DMS 273 (cell line): ENCODE measurements at regions not wholly inside any gene's neighbourhood (a gene's known extent, or its start where the extent isn't known, plus 50 kb on each side); places are given as distances from the start of the nearest gene placed in this dataset.
"Not testable (repeated sequence)": the region's sequence is repeated elsewhere in the genome, so short reads cannot be mapped to it uniquely, and the experiment has no call there.

Experiments
- DNase-seq: peaks from one replicate; lab custom pipeline; 2025; ENCODE audit not compliant: unreplicated experiment; lab: John Stamatoyannopoulos, UW

DNA sequence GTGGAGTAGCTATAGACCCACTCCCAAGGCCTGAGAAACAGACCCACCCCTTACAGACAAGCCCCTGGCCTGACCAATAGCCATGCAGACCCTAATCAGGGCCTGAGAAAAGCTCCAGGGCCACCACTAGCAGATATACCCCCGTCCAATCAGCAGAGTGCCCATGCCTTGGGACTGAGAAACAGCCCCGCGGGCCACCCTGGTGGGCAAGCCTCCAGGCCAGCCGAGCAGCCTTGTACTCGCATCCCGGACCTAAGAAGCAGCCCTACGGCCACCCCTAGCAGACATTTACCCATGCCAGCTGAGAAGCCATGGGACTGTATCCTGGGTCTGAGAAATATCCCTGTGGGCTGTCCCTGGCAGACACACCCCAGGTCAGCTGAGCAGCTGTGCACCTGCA is 436.5 kb downstream of the SMARCA1 start:
- no peak for DNase-seq

DNA sequence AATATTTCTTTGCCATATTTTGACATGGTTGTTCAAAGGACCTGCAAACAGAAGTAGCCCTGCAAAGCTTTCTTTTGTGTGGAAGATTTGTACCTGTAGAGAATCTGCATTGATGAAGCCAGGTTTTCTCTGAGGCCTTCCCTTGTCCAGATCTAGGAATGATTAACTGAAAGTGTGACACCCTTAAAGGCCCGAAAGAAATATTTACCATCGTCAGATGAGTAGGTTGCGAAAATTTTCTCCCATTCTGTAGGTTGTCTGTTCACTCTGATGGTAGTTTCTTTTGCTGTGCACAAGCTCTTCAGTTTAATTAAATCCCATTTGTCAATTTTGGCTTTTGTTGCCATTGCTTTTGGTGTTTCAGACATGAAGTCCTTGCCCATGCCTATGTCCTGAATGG is 439.0 kb downstream of the SMARCA1 start:
- DNase-seq, result not testable (repeated sequence)

DNA sequence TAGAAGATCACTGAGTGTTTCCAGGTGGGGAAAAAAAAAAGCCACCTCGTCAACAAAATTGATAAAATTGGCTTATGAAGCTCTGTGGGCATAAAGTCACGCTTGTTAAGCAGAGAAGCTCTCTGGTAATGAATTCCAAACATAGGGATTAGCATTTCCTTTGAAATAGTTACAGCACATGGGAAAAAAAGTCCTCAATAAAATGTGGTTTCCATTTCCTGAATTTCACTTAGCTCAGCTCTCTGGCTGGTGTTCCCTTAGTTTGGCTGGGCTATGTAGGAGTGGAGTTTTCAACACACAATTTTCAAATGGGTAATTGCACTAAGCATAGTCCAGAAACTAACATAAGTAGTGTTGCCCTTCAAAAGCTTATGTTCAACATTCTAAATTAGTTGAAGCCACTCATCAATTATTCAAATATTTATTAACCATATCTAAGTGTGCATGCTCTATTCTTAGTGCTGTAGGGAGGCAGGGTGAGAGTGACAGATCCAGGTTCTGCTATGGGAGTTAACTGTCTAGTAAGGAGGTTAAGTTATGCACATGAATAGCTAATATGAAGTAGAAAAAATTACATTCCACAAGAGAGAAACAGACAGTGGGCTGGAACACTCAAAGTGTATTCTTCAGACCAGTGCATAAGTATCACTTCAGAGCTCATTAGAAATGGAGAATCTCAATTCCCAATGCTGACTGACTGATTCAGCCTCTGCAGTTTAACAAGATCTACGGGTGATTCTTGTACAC is 445.7 kb downstream of the SMARCA1 start:
- no peak for DNase-seq

DNA sequence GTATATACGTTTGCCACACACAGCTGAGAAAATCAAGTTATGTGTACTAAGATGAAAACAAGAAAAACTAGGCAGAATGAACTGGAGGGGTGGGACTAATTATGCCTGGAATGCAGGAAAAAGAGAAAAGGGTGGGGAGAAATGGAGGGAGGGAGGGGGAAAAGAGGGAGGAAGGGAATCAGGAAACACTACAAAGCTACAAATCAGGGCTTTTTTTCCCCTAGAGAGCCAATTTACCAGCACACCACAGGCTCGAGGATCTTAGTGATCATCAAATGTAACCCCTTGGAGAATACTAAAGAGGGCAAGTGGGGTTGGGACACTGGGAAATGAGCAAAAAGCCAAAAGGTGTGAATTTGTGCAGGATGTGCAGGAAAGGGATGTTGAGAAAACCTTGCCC is 451.9 kb downstream of the SMARCA1 start:
- no peak for DNase-seq

DNA sequence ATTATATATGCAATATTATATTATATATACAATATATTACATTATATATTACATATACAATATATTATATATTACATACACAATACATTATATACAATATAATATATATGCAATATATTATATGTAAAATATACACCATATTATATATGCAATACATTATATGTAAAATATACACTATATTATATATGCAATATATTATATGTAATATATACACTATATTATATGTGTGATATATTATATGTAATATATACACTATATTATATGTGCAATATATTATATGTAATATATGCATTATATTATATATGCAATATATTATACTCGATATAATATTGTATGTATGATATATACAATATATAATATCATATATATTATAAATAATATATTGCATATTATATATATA is 457.4 kb downstream of the SMARCA1 start:
- no peak for DNase-seq

DNA sequence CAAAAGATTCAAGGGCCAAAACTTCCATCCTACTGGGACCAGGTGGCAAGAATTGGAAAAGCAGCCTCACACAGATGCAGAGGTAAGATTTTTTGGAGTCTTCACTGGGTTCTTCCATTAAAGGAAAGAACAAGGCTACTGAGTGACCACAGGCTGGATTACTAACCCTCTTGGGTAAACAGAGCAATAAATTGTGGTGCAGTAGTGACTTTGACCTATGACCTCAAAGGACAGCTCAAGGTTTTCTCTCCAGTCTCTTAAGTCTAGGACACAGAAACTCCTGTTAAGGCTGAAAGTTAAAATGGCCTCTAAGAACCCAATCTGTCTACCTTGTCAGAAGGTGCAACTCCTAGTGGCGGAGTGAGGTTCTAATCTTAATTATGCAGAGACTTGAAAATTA is 464.9 kb downstream of the SMARCA1 start:
- peak; percentile 20 for DNase-seq

DNA sequence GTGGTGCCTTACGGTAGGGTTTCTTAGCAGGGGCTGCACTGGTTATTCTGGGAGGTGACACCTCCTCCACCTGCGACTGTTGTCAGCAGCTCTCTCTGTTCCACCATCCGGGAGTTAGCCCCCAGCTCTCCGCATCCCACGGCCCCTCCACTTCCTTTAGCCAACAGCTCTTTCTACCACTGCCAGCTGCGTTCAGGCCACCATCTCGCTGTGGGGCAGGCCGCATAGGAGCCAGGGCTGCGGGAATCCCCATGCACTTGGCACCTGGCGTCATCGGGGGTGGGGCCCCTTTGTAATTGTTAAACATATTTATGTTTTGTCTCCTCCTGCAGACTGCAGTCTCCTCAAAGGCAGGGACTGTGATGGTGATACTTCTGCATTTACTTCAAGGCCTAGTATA is 480.2 kb downstream of the SMARCA1 start:
- DNase-seq, result no peak

DNA sequence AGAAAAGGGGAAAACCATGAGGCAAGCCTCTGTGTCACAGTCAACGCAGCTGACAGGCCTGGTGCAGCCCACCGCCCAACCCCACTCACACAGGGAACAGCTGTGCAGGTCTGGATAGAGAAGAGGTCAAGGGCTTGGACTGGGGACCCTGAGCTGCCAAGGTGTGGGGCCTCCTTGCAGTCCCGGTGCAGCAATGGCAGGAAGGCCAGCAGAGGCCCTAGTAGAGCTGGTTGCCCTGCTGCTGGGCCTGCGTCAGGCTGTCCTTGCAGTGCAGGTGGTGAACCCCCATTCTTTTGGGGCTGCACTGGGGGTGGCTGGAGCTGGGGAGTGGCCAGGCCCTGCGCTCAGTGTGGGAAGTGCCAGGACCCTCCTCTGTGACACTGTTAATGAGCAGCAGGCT is 482.0 kb downstream of the SMARCA1 start:
- DNase-seq, result no peak

DNA sequence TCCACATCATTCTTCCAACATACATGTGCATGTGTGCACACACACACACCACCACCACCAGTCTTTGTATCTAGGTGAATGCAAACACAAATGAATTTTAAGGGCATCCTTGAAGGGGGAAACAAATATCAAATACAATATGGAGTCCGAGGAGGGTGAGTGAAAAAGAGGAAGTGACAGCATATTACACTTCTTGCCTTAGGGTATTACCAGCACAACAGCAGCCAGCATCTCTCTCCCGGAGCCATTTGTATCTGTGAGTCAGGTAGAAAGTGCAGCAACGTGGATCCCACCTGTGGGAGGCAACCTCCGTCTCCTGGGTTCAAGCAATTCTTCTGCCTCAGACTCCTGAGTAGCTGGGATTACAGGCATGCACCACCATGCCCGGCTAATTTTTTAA is 483.2 kb downstream of the SMARCA1 start:
- no peak for DNase-seq

DNA sequence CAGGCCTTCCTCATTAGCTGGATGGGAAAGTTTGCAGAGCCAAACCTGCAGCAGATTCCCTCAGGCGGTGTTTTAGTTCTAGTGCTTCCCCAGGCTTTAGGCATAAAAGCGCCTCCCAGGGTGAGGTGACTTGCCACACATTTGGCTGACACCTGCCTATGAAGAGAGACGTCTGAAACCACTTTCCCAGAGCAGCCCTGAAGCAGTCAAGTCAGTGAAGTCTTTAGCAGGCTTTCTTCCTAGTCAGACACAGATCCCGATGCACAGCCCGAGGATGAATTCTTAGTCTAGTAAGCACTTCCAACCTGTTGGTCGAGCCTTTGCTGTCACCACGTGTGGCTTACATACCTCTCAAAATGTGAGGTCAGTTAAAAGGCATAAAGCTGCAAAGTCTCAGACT is 484.1 kb downstream of the SMARCA1 start:
- DNase-seq, result no peak

DNA sequence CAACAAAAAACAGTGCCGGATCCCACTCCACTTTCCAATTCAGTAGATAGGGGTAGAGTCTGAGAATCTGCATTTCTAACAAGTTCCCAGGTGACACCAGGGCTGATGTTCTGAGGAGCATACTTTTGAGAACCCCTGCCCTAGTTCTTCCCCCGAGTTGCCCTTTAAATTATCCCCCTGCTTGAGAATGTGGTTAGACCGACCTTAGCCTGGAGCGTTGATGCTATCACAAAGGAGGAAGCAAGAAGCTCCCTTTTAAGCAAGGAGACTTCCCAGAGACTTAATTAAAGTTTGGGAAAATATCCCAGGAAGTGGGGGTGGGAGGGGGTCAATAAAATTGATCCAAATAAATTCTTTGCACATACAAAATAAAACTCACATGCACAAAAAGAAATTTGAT is 485.9 kb downstream of the SMARCA1 start:
- no peak for DNase-seq

DNA sequence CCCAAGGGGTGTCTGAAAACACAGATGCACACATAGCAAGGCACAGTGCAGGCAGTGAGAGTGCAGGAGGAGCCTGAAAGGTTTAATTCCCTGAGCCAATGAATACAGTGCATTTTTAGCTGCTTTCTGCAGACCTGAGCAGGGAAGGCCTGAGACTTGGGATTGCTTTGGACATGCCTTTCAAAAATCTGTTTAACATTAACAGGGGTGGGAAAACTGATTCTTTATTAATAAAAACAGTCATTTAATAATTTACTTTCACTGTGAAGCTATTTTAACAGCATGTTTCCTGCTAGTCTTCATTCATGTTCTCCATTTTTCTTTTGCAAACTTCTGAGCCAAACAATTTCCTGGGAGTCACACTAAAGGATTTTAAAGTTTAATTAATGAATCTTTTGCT is 488.1 kb downstream of the SMARCA1 start:
- no peak for DNase-seq

DNA sequence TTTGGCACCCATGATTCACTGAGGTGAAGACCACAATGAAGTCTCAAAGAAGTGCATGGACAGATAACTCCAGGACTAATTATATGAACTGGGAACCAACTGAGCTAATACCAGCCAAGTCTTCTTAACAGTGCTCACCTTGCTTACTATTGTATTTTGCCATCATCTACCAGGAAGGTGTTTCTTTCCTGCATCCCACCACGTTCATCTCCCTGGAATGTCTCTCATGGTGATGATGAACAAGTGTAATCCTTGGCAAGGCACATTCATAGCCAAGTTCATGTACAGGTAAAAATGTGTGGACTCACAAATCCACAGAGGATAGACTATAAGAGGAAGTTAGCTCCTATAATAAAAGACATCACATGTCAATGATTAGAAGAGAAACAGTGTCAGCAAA is 489.1 kb downstream of the SMARCA1 start:
- DNase-seq, result no peak

DNA sequence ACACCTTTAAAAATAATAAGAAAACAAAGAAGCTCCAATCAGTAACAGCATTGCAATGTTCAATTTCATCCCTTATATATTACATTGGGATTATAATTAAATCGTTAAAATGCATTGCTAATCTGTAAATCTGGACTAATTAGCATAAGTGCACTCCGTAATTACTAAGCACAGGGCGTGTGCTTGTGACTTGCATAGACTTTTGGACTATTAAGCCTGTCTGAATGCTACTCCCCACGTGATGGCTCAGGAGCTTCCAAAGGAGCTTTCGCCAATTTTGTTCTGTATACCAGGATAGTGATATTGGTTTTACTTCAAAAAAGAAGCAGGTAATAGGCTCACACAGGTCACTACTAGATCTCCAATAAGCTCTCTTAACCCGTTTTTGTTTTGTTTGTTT is 497.1 kb downstream of the SMARCA1 start:
- DNase-seq, result no peak

DNA sequence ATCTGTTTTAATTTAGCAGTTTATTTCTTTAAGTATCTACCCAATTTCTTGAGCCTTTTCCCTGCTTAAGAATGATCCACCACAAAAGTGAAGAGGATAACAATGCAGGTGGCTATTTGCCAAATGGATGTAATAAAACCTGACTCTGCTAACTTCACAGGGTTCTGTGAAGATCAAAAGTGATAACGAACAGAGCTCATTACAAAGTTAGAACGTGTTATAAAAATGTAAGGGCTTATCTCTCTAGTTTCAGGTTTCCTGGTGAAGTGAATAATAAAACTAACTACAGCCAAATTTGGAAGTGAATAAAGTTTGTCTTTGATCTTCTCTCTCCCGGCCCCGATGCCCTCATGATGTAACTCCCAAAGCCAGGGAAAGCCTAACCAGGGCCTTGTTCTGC is 497.9 kb downstream of the SMARCA1 start:
- peak; percentile 36 for DNase-seq

DNA sequence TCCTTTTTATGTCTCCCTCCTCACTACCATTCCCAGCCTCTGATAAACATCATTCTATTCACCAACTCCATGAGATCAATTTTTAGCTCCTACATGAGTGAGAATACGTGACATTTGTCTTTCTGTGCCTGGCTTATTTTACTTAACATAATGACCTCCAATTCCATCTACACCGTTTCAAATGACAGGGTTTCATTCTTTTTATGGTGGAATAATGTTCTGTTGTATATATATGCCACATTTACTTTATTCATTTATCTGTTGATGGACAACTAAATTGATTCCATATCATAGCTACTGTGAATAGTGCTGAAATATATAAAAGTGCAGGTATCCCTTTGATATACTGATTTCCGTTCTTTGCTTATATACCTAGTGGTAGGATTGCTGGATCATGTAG is 503.9 kb downstream of the SMARCA1 start:
- DNase-seq, result no peak

DNA sequence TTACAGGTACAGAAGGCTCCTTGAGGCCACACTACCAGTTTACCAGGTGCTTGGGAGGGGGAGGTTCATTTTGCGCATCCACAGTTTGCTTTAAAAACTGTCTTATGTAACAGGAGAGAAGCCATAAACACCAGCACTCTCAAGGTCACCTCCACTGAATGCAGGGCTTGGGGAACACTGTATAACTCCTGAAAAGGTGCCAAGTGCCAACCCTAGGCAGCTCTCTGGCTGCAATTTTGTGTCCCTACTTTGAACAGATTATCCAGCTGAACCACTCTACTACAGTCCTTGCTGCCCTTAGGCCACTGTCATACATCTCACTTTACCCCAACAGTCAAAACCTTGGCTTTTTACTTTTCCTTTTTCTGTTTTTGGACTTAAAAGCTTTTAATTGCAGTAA is 507.9 kb downstream of the SMARCA1 start:
- no peak for DNase-seq

DNA sequence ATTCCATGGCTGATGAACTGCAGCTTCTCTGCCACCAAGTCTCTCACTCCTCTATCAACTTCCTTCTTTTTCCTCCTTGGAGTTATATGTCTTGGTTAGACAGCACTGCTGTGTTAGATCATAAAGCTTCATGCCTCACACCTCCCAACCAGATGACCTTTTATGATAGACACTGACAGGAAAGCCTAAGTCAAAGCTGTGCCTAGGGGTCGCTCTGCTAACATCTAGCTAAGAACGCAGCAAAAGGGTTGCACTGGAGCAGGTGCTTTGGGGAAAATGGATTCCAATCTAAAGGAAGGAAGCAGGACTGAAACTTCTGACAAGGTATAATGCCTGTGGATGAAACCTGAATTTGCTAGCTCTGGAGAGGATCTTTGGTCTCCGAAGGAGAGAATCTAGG is 509.7 kb downstream of the SMARCA1 start:
- DNase-seq, result no peak

DNA sequence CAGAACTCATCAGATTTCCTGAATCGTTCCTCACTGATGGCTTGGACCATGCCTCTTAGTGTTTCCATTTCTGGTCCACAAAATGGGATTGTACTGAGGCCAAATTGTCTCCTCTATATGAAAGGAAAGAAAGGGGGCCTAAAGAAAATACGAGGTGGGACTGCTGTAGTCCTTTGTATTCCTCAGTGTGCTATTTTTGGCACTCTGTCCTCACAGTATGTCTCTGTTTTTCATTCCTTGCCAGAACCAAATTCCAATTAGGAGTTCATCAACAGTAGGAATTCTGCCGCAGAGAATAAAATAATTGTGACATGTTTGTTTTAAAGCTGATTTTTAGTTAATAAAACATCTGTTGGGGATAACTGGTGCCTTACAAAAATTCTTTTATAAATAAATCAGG is 515.7 kb downstream of the SMARCA1 start:
- DNase-seq, result peak; percentile 67

DNA sequence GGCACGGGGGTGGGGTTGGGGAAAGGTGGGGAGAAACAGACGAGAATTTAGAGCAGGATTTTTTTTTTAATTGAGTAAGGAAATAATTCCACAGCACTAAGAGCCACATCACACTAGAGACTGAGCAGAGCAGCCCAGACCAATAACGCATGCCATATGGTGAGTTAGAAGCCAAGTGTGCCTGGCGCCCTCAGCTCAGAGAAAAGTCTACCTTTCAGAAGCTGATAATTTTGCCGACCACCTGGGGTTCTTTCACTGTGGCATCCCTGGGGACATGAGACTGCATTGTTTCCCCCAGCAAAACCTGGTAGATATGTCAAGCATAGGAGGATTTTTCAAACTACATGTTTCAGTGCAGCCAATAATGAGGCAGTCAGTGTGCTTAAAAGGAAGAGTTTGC is 516.8 kb downstream of the SMARCA1 start:
- DNase-seq, result peak; percentile 73

DNA sequence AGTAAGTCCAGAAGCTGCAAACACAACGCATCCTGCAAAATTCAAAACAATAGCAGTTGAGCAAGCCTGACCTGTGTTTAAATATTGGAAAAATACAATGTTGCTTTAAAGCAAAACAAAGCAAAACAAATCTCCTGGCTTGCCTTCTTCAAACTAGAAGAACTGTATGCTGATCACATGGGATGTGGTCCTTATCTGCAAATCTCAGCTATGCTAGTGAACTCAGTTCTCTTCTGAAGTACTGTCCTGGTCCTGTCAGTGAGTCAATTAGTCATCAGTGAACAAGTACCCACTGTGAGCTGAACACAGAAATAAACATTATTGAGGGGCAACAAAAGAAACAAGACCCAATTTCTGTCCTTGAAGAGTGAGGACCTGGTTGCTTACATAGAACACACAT is 522.5 kb downstream of the SMARCA1 start:
- DNase-seq, result no peak

DNA sequence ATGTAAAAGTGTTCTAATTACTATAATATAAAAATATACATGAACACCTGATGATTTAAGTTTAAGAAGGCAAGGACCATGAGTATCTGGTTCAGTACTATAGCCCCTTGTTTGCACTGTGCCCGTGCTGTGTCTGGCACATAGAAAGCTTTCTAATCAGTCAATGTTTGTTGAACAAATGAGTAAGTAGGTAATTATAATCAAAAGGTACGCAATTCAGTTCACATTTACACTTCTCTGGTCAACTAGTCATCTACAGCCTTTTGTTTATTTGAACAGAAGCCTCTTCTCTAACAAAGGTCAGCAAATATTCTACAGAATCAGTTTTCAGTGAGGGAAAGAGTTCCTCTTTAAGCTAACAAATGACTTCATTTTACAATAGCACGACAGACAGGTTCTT is 523.3 kb downstream of the SMARCA1 start:
- no peak for DNase-seq
